ENCODE measurements at regions not wholly inside any gene's neighbourhood (a gene's known extent, or its start where the extent isn't known, plus 50 kb on each side); places are given as distances from the start of the nearest gene placed in this dataset.

- no peak for DNase-seq (ENCODE audit: low spot score)
- Histone ChIP-seq H3K27ac (ENCODE audit: low read depth in 1 of 2, low read length in 2 of 2) (no peak overlapping the region), H3K9me3 (ENCODE audit: control insufficient read depth in 4 of 4, low read length in 3 of 4) (no peaks in the 10 kb centered on the region), H3K36me3 (ENCODE audit: control insufficient read depth in 4 of 4, insufficient read depth in 3 of 4, low read depth in 1 of 4, low read length in 3 of 4) (no peaks in the 10 kb centered on the region), H3K9ac (ENCODE audit: low read depth in 1 of 2, low read length in 2 of 2) (no peak overlapping the region), H3K27me3 (ENCODE audit: control insufficient read depth in 4 of 4, insufficient read depth in 4 of 4, low read length in 3 of 4) (peaks cover 0 to 2% (median 0%) of the 10 kb centered on the region in 4 donors), H3K4me3 (ENCODE audit: low read depth in 1 of 3, low read length in 3 of 3) (no peak overlapping the region), H3K4me1 (ENCODE audit: control insufficient read depth in 4 of 4, insufficient read depth in 4 of 4, low read length in 3 of 4) (no peaks in the 10 kb centered on the region)
- TF ChIP-seq NR2F2 (IDR thresholded peaks at IDR 0.05) (no peak), JUND (IDR thresholded peaks at IDR 0.05) (no peak), CTCF (IDR thresholded peaks at IDR 0.05; ENCODE audit: low read depth, low read length, missing input control) (no peak), HNF4G (IDR thresholded peaks at IDR 0.05) (no peak)
- 85% methylated on average over 3 of the region's 3 CpGs for WGBS
These were observed 1221.5 kb upstream of the SORCS1 start for GRCh38 chr10:108385963-108386362.

GRCh38 chr10:108384378-108384777 lies 1219.9 kb upstream of the SORCS1 start:
- no peak overlapping the region for H3K27ac ChIP-seq (ENCODE audit: low read depth in 1 of 2, low read length in 2 of 2)
- no peaks in the 10 kb centered on the region for H3K9me3 ChIP-seq (ENCODE audit: control insufficient read depth in 4 of 4, low read length in 3 of 4)
- peaks cover 0 to 2% (median 0%) of the 10 kb centered on the region in 4 donors for H3K27me3 ChIP-seq (ENCODE audit: control insufficient read depth in 4 of 4, insufficient read depth in 4 of 4, low read length in 3 of 4)
- H3K4me3 ChIP-seq (ENCODE audit: low read depth in 1 of 3, low read length in 3 of 3) = no peak overlapping the region
- no peaks in the 10 kb centered on the region for H3K36me3 ChIP-seq (ENCODE audit: control insufficient read depth in 4 of 4, insufficient read depth in 3 of 4, low read depth in 1 of 4, low read length in 3 of 4)
- no peaks in the 10 kb centered on the region for H3K4me1 ChIP-seq (ENCODE audit: control insufficient read depth in 4 of 4, insufficient read depth in 4 of 4, low read length in 3 of 4)
- H3K9ac ChIP-seq (ENCODE audit: low read depth in 1 of 2, low read length in 2 of 2) = no peak overlapping the region
- 44% methylated on average over 1 of the region's 1 CpG for WGBS
- TF ChIP-seq RXRA (IDR thresholded peaks at IDR 0.05) = no peak
- no peak for TF ChIP-seq YY1 (IDR thresholded peaks at IDR 0.05)
- no peak for TF ChIP-seq JUND (IDR thresholded peaks at IDR 0.05)
- no peak for TF ChIP-seq RAD21 (IDR thresholded peaks at IDR 0.05)
- no peak for TF ChIP-seq EGR1 (IDR thresholded peaks at IDR 0.05; ENCODE audit: low read depth in 2 of 2)
- no peak for TF ChIP-seq FOXA1 (IDR thresholded peaks at IDR 0.05)
- TF ChIP-seq GABPA (IDR thresholded peaks at IDR 0.05 in 1 of 2, conservative IDR thresholded peaks at IDR 0.05 in 1 of 2) = no peak
- TF ChIP-seq MAX (IDR thresholded peaks at IDR 0.05) = no peak
- TF ChIP-seq FOXA2 (IDR thresholded peaks at IDR 0.05) = no peak
- no peak for TF ChIP-seq SP1 (IDR thresholded peaks at IDR 0.05)
- TF ChIP-seq CTCF (IDR thresholded peaks at IDR 0.05; ENCODE audit: low read depth, low read length, missing input control) = no peak
- no peak for TF ChIP-seq REST (IDR thresholded peaks at IDR 0.05)
- no peak for TF ChIP-seq HNF4A (conservative IDR thresholded peaks at IDR 0.05)
- no peak for TF ChIP-seq ZBTB33 (IDR thresholded peaks at IDR 0.05)
- TF ChIP-seq ATF3 (IDR thresholded peaks at IDR 0.05) = no peak
- no peak for TF ChIP-seq TAF1 (conservative IDR thresholded peaks at IDR 0.05)
- TF ChIP-seq HNF4G (IDR thresholded peaks at IDR 0.05) = no peak
- TF ChIP-seq NR2F2 (IDR thresholded peaks at IDR 0.05) = no peak
- no peak for DNase-seq (ENCODE audit: low spot score)

Measured in liver (tissue), 8 donors.